ENCODE measurements at regions not wholly inside any gene's neighbourhood (a gene's known extent, or its start where the extent isn't known, plus 50 kb on each side); places are given as distances from the start of the nearest gene placed in this dataset.

- WGBS, 2 donors, result 72 to 96% methylated on average over 1 of the region's 1 CpG
- no peak overlapping the region for H3K4me3 ChIP-seq (ENCODE audit: low read depth, poor library complexity, severe bottlenecking)
- TF ChIP-seq POLR2A (IDR thresholded peaks at IDR 0.05) (no peak), CTCF (IDR thresholded peaks at IDR 0.05) (no peak)
- no peak for DNase-seq (ENCODE audit: low spot score in 2 of 2)
- intact Hi-C loops (cut with DNase I; ENCODE audit: low total_unique reads), result no loop called here
These were observed 326.6 kb upstream of the IGFBP3 start for GRCh38 chr7:46247664-46248063.

DNA sequence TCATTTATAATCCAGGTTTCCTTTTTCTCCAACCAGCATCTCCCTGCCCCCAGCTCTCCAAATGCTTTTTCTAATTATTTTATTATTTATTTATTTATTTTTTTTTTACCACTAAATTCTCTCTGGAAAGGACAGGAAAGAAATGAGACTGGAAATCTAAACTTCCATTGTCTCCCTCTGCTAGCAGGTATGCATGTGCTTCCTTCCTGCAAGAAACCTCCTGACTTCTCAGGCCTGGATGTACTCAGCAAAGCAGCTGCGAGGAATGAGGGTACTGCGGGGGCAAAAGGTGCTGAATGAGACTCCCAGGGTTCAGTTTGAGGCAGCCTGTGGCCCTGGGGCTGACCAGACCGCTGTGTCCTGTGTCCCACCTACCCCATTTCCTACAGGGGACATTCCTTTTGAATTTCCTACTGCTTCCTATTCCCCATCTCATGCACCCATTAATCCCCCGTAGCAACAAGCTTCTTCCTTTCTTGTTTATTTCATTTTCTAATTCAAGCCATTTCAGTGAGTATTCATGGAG lies 324.6 kb upstream of the IGFBP3 start:
- no peak overlapping the region for H3K4me3 ChIP-seq (ENCODE audit: low read depth, poor library complexity, severe bottlenecking)
- intact Hi-C loops (cut with DNase I; ENCODE audit: low total_unique reads), result no loop called here
- TF ChIP-seq CTCF (IDR thresholded peaks at IDR 0.05), result no peak
- TF ChIP-seq POLR2A (IDR thresholded peaks at IDR 0.05), result no peak
- 80 to 86% methylated on average over 4 of the region's 4 CpGs for WGBS, 2 donors
- DNase-seq (ENCODE audit: low spot score in 2 of 2), result no peak

GRCh38 chr7:46244757-46245156 lies 323.7 kb upstream of the IGFBP3 start:
- no peak for TF ChIP-seq POLR2A (IDR thresholded peaks at IDR 0.05)
- no peak for TF ChIP-seq CTCF (IDR thresholded peaks at IDR 0.05)
- DNase-seq (ENCODE audit: low spot score in 2 of 2), result no peak
- intact Hi-C loops (cut with DNase I; ENCODE audit: low total_unique reads), result no loop called here
- H3K4me3 ChIP-seq (ENCODE audit: low read depth, poor library complexity, severe bottlenecking), result no peak overlapping the region
- 79 to 92% methylated on average over 2 of the region's 2 CpGs for WGBS, 2 donors

DNA sequence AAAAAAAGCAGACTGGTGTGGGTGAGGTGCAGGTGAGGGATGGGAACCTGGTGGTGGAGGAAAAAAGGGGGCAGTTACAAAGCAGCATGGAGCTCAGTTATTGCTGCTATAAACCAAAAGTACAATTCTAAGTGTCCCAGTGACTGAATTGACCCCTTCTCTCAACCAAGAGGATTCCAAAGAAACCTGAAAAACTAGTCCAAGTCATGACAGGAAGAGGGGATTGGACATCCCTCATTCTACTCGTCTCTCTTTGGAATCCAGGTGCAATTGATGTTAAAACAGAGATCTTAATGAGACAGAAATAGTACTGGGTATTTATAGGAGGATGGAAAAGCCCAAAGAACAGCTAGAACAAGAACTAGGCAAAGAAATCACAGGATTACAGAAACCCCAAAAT lies 322.3 kb upstream of the IGFBP3 start:
- TF ChIP-seq CTCF (IDR thresholded peaks at IDR 0.05) (no peak), POLR2A (IDR thresholded peaks at IDR 0.05) (no peak)
- WGBS, 2 donors, result 38 to 45% methylated on average over 1 of the region's 1 CpG
- no peak for DNase-seq (ENCODE audit: low spot score in 2 of 2)
- no peak overlapping the region for H3K4me3 ChIP-seq (ENCODE audit: low read depth, poor library complexity, severe bottlenecking)
- intact Hi-C loops (cut with DNase I; ENCODE audit: low total_unique reads), result no loop called here

DNA sequence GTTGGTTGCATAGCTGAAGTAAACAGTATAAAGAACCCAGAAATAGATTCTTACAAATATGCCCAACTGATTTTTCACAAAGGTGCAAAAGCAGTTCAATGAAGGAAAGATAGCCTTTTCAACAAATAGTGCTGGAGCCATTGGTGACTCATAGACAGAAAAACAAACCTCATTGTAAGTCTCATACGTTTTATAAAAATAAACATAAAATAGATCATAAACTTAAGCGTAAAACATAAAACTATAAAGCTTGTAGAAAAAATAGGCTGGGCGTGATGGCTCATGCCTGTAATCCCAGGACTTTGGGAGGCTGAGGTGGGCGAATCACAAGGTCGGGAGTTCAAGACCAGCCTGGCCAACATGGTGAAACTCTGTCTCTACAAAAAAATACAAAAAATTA lies 318.8 kb upstream of the IGFBP3 start:
- intact Hi-C loops (cut with DNase I; ENCODE audit: low total_unique reads), result no loop called here
- WGBS, 2 donors, result 91 to 92% methylated on average over 5 of the region's 5 CpGs
- no peak overlapping the region for H3K4me3 ChIP-seq (ENCODE audit: low read depth, poor library complexity, severe bottlenecking)
- TF ChIP-seq CTCF (IDR thresholded peaks at IDR 0.05) (no peak), POLR2A (IDR thresholded peaks at IDR 0.05) (no peak)
- no peak for DNase-seq (ENCODE audit: low spot score in 2 of 2)

- intact Hi-C loops (cut with DNase I; ENCODE audit: low total_unique reads), result no loop called here
- WGBS, 2 donors, result 74 to 88% methylated on average over 1 of the region's 1 CpG
These were observed 316.4 kb upstream of the IGFBP3 start for GRCh38 chr7:46237466-46237865.

More at GRCh38 chr7:46237466-46237865, 316.4 kb upstream of the IGFBP3 start:
- TF ChIP-seq CTCF (IDR thresholded peaks at IDR 0.05) (no peak), POLR2A (IDR thresholded peaks at IDR 0.05) (no peak)
- DNase-seq (ENCODE audit: low spot score in 2 of 2), result no peak
- H3K4me3 ChIP-seq (ENCODE audit: low read depth, poor library complexity, severe bottlenecking), result no peak overlapping the region
